Esophagus squamous epithelium (tissue), 4 donors: ENCODE measurements at regions not wholly inside any gene's neighbourhood (a gene's known extent, or its start where the extent isn't known, plus 50 kb on each side); places are given as distances from the start of the nearest gene placed in this dataset.

ENCODE experiments used
- CTCF ChIP-seq, 6 experiments: fragments of 450-650 bp in 4 of 6; fragments of 200-600 bp in 2 of 6; sonication (generic) in 2 of 6; IDR thresholded peaks; one replicate each; pipeline ENCODE4 v1.5.1; 2016 to 2019; ENCODE audit warnings: antibody characterized with exemption in 6 of 6, mild to moderate bottlenecking in 4 of 6, moderate library complexity in 4 of 6
- POLR2A ChIP-seq, 4 donors: fragments of 450-650 bp; IDR thresholded peaks; one replicate each; pipeline ENCODE4 v1.6.1; 2017; ENCODE audit warnings: antibody characterized with exemption in 4 of 4, mild to moderate bottlenecking in 4 of 4, moderate library complexity in 3 of 4

- TF ChIP-seq CTCF (IDR thresholded peaks at IDR 0.05): no peak
- TF ChIP-seq POLR2A (IDR thresholded peaks at IDR 0.05): no peak
Measured at GRCh38 chr3:10561162-10561945, 56.0 kb upstream of the ATP2B2 start.
